ENCODE measurements at regions not wholly inside any gene's neighbourhood (a gene's known extent, or its start where the extent isn't known, plus 50 kb on each side); places are given as distances from the start of the nearest gene placed in this dataset.
A peak's percentile ranks its signal among the peaks of the same experiment; 100 is the strongest.

DNA sequence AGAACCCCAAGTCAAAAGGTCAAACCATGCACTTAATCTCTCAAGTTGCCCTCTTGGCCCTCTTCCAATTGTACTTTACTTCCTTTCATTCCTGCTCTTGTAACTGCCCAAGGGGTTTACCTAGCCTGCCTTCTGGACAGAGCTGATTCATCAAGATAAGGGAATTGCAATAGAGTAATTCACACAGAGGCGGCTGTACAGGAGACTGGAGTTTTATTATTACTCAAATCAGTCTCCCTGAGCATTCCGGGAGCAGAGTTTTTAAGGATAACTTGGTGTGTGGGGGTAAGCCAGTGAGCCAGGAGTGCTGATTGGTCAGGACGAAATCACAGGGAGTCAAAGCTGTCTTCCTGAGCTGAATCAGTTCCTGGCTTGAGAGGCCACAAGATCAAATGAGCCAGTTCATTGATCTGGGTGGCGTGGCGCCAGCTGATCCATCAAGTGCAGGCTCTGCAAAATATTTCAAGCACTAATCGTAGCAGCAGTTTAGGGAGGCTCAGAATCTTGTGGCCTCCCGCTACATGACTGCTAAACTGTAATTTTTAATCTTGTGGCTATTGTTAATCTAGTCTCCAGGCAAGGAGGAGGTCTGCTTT, 590.0 kb downstream of the EPHA3 start:
- Mint-ChIP-seq H3K27ac (no peak overlapping the region), H3K4me1 (peaks cover 10% of the 10 kb centered on the region), H3K9me3 (peaks cover 8% of the 10 kb centered on the region), H3K4me3 (no peak overlapping the region), H3K36me3 (ENCODE audit: low read depth) (peaks cover 10% of the 10 kb centered on the region), H3K27me3 (ENCODE audit: low read depth, poor library complexity) (peaks cover 7% of the 10 kb centered on the region)
- DNase-seq = no peak
- TF ChIP-seq, protein P1, sequence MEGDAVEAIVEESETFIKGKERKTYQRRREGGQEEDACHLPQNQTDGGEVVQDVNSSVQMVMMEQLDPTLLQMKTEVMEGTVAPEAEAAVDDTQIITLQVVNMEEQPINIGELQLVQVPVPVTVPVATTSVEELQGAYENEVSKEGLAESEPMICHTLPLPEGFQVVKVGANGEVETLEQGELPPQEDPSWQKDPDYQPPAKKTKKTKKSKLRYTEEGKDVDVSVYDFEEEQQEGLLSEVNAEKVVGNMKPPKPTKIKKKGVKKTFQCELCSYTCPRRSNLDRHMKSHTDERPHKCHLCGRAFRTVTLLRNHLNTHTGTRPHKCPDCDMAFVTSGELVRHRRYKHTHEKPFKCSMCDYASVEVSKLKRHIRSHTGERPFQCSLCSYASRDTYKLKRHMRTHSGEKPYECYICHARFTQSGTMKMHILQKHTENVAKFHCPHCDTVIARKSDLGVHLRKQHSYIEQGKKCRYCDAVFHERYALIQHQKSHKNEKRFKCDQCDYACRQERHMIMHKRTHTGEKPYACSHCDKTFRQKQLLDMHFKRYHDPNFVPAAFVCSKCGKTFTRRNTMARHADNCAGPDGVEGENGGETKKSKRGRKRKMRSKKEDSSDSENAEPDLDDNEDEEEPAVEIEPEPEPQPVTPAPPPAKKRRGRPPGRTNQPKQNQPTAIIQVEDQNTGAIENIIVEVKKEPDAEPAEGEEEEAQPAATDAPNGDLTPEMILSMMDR (IDR thresholded peaks at IDR 0.05) = no peak

DNA sequence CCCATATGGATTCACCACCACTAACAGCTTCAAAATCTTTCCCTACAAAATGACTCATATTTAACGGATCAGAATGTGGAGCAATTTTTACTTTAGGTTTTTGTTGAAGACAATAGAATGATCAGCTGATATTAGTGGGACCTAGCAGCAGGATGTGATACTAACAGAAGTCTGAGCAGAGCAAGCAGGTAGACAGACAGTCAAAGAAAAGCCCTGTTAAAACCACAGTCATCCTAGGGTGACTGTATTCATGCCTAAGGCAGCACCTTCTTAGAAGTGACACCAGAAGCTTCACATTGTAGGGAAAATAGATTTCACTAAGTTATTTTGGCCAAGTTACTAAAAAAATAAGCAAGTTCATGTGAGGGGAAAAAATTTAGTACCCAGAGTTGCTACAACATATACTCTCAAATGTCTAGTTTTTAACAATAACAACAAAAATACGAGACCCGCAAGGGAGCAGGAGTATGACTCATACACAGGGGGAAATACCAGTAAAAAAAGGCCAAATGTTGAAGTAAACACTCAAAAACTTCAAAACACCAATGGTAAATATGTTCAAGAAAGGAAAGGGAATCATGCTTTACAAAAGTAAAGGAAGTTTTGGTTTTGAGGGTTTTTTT, 590.9 kb downstream of the EPHA3 start:
- no peak for DNase-seq
- peaks cover 10% of the 10 kb centered on the region for H3K36me3 Mint-ChIP-seq (ENCODE audit: low read depth)
- peaks cover 17% of the 10 kb centered on the region for H3K9me3 Mint-ChIP-seq
- no peak overlapping the region for H3K4me3 Mint-ChIP-seq
- TF ChIP-seq, protein P1 (IDR thresholded peaks at IDR 0.05) = no peak
- peak overlapping the region; percentile 46 for H3K27ac Mint-ChIP-seq
- H3K4me1 Mint-ChIP-seq = peaks cover 6% of the 10 kb centered on the region
- H3K27me3 Mint-ChIP-seq (ENCODE audit: low read depth, poor library complexity) = peaks cover 10% of the 10 kb centered on the region

DNA sequence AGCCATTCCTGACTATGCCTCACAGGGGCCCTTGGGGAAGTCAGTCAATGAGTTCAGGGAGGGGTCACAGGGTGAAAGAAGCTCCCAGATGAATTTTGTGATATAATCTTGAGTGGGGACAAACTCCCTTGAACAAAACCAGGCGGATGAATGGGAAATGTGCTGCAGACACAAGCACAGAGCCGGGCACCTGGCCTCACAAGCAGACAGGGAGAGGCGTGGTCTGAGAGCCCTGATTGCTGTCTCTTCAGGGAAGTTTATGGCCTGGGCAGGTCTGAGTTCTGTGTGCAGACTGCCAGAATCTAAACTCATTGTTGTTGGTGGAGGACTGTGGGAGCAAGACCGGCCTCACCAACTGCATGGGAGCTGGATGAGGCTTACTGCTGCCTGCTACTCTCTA, 591.8 kb downstream of the EPHA3 start:
- Mint-ChIP-seq H3K4me3 (no peak overlapping the region), H3K9me3 (peaks cover 26% of the 10 kb centered on the region), H3K27ac (no peak overlapping the region), H3K4me1 (peaks cover 6% of the 10 kb centered on the region), H3K27me3 (ENCODE audit: low read depth, poor library complexity) (peaks cover 10% of the 10 kb centered on the region), H3K36me3 (ENCODE audit: low read depth) (peaks cover 10% of the 10 kb centered on the region)
- DNase-seq = no peak
- TF ChIP-seq, protein P1 (IDR thresholded peaks at IDR 0.05) = no peak

DNA sequence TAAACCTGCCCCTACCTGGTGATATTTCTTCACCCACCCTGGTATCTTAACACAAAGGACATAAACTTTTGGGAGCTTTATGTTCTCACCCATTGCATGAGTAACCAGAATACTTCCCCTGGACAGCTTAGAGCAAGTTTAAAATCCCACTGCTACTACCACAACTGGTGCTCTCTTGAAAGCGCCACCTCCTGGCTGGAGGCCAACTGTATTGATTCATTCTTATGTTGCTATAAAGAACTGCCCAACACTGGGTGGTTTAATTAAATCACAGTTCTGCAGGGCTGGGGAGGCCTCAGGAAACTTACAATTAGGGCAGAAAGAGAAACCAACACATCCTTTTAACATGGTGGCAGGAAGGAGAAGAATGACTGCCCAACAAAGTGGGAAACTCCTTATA, 592.4 kb downstream of the EPHA3 start:
- peaks cover 10% of the 10 kb centered on the region for H3K36me3 Mint-ChIP-seq (ENCODE audit: low read depth)
- H3K27me3 Mint-ChIP-seq (ENCODE audit: low read depth, poor library complexity) = peaks cover 10% of the 10 kb centered on the region
- TF ChIP-seq, protein P1 (IDR thresholded peaks at IDR 0.05) = no peak
- no peak overlapping the region for H3K4me3 Mint-ChIP-seq
- no peak overlapping the region for H3K27ac Mint-ChIP-seq
- peaks cover 6% of the 10 kb centered on the region for H3K4me1 Mint-ChIP-seq
- no peak for DNase-seq
- peaks cover 32% of the 10 kb centered on the region for H3K9me3 Mint-ChIP-seq

DNA sequence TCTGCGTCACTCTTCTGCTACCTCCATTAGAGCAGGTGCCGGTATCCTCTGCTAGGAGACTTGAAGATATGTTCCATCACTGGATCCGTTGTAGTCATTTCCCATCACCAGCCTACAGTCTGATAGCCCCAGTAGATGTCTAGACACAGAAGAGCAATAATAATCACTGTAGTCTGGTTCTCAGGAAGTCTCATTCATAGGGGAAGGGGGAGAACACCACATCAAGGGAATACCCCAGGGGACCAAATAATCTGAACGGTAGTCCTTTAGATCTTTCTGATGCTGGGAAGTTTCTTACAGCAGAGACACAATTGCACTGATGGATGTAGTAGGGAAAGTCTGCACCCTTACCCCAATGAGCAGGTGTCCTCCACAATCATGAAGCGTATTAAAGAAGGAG, 595.0 kb downstream of the EPHA3 start:
- no peak for DNase-seq
- Mint-ChIP-seq H3K27me3 (ENCODE audit: low read depth, poor library complexity) (peaks cover 7% of the 10 kb centered on the region), H3K4me1 (peaks cover 6% of the 10 kb centered on the region)

More for the DNA sequence above, 595.0 kb downstream of the EPHA3 start:
- Mint-ChIP-seq H3K4me3 (no peak overlapping the region), H3K9me3 (peaks cover 36% of the 10 kb centered on the region), H3K36me3 (ENCODE audit: low read depth) (peaks cover 10% of the 10 kb centered on the region), H3K27ac (no peak overlapping the region)
- TF ChIP-seq, protein P1 (IDR thresholded peaks at IDR 0.05) = no peak

Data from nephron progenitor cell (in vitro differentiated cells).